Right atrium auricular region (tissue), 2 donors: ENCODE measurements at regions not wholly inside any gene's neighbourhood (a gene's known extent, or its start where the extent isn't known, plus 50 kb on each side); places are given as distances from the start of the nearest gene placed in this dataset.

ENCODE experiments used
- DNase-seq: peaks from one replicate; pipeline ENCODE4 v3.0.0-alpha.2; 2019; ENCODE audit warnings: low spot score
- H3K27ac ChIP-seq, 2 donors: fragments of 200-600 bp; sonication (generic); 1 replicate in 1 of 2; 2 replicates in 1 of 2; pipeline ENCODE4 v1.5.1; 2016 to 2019
- H3K27me3 ChIP-seq, 2 donors: fragments of 200-600 bp; sonication (generic); one replicate each; pipeline versions ENCODE4 v1.5.1 to v1.6.0; 2017 to 2019
- H3K36me3 ChIP-seq: fragments of 200-600 bp; sonication (generic); one replicate; pipeline ENCODE4 v1.5.1; 2016
- H3K4me1 ChIP-seq, 2 donors: fragments of 200-600 bp; sonication (generic); one replicate each; pipeline versions ENCODE4 v1.5.1 to v1.6.0; 2017 to 2019
- H3K4me3 ChIP-seq, 2 donors: fragments of 200-600 bp; sonication (generic); 1 replicate in 1 of 2; 2 replicates in 1 of 2; pipeline ENCODE4 v1.5.1; 2017 to 2019; ENCODE audit warnings: mild to moderate bottlenecking in 1 of 2, moderate library complexity in 1 of 2
- H3K9me3 ChIP-seq, 2 donors: fragments of 200-600 bp; sonication (generic); one replicate each; pipeline ENCODE4 v1.5.1; 2019
- TF ChIP-seq, protein P1 (sequence below), 2 donors: fragments of 200-600 bp; sonication (generic); IDR thresholded peaks; one replicate each; pipeline ENCODE4 v1.5.1; 2019; ENCODE audit warnings: antibody characterized with exemption in 2 of 2

DNA sequence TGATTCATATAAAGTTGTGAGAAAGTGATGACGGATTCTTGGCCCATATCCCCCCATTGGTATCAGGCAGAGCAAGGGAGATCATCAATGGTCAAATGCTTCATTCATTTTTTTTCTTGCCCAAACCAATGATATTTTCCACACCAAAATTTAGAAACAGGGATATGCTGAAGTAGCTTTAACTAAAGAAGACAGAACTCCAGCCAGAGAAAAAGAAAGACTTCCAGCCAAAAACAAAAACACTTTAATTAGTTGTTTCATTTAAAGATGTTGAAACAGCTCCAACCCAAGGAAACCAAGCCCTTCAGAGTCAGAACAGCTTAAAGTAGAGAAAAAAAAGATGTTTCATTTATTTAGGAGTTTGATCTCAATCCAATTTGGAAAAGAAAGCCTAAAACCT is 358.9 kb upstream of the NBEA start:
- no peak overlapping the region for H3K27ac ChIP-seq
- no peak overlapping the region for H3K4me3 ChIP-seq
- H3K4me1 ChIP-seq = peaks cover 0 to 6% of the 10 kb centered on the region in 2 donors
- no peaks in the 10 kb centered on the region for H3K9me3 ChIP-seq
- TF ChIP-seq, protein P1, sequence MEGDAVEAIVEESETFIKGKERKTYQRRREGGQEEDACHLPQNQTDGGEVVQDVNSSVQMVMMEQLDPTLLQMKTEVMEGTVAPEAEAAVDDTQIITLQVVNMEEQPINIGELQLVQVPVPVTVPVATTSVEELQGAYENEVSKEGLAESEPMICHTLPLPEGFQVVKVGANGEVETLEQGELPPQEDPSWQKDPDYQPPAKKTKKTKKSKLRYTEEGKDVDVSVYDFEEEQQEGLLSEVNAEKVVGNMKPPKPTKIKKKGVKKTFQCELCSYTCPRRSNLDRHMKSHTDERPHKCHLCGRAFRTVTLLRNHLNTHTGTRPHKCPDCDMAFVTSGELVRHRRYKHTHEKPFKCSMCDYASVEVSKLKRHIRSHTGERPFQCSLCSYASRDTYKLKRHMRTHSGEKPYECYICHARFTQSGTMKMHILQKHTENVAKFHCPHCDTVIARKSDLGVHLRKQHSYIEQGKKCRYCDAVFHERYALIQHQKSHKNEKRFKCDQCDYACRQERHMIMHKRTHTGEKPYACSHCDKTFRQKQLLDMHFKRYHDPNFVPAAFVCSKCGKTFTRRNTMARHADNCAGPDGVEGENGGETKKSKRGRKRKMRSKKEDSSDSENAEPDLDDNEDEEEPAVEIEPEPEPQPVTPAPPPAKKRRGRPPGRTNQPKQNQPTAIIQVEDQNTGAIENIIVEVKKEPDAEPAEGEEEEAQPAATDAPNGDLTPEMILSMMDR (IDR thresholded peaks at IDR 0.05) = no peak
- no peak for DNase-seq
- no peaks in the 10 kb centered on the region for H3K36me3 ChIP-seq
- H3K27me3 ChIP-seq = no peaks in the 10 kb centered on the region

- DNase-seq = no peak
- no peak overlapping the region for H3K27ac ChIP-seq
- H3K36me3 ChIP-seq = no peaks in the 10 kb centered on the region
- H3K9me3 ChIP-seq = no peaks in the 10 kb centered on the region
- H3K4me3 ChIP-seq = no peak overlapping the region
- TF ChIP-seq, protein P1 (IDR thresholded peaks at IDR 0.05) = no peak
- peaks cover 0 to 7% of the 10 kb centered on the region in 2 donors for H3K4me1 ChIP-seq
- no peaks in the 10 kb centered on the region for H3K27me3 ChIP-seq
These were observed 354.5 kb upstream of the NBEA start for GRCh38 chr13:34587576-34587975.

GRCh38 chr13:34588362-34588761 is 353.7 kb upstream of the NBEA start:
- peaks cover 0 to 7% of the 10 kb centered on the region in 2 donors for H3K4me1 ChIP-seq
- DNase-seq = no peak

GRCh38 chr13:34589581-34589980 is 352.5 kb upstream of the NBEA start:
- no peak overlapping the region for H3K27ac ChIP-seq
- no peak for DNase-seq
- peaks cover 0 to 7% of the 10 kb centered on the region in 2 donors for H3K4me1 ChIP-seq
- TF ChIP-seq, protein P1 (IDR thresholded peaks at IDR 0.05) = no peak
- no peaks in the 10 kb centered on the region for H3K27me3 ChIP-seq
- H3K9me3 ChIP-seq = no peaks in the 10 kb centered on the region
- H3K4me3 ChIP-seq = no peak overlapping the region
- no peaks in the 10 kb centered on the region for H3K36me3 ChIP-seq

More at GRCh38 chr13:34588362-34588761, 353.7 kb upstream of the NBEA start:
- H3K27ac ChIP-seq = no peak overlapping the region
- H3K9me3 ChIP-seq = no peaks in the 10 kb centered on the region
- no peak overlapping the region for H3K4me3 ChIP-seq
- no peaks in the 10 kb centered on the region for H3K36me3 ChIP-seq
- no peaks in the 10 kb centered on the region for H3K27me3 ChIP-seq
- TF ChIP-seq, protein P1 (IDR thresholded peaks at IDR 0.05) = no peak

GRCh38 chr13:34591129-34591528 is 350.9 kb upstream of the NBEA start:
- Histone ChIP-seq H3K27ac (no peak overlapping the region), H3K9me3 (no peaks in the 10 kb centered on the region), H3K36me3 (no peaks in the 10 kb centered on the region), H3K4me1 (peaks cover 0 to 7% of the 10 kb centered on the region in 2 donors), H3K4me3 (no peak overlapping the region), H3K27me3 (no peaks in the 10 kb centered on the region)
- TF ChIP-seq, protein P1 (IDR thresholded peaks at IDR 0.05) = no peak
- DNase-seq = no peak

- H3K4me3 ChIP-seq = no peak overlapping the region
- no peak overlapping the region for H3K27ac ChIP-seq
- H3K27me3 ChIP-seq = no peaks in the 10 kb centered on the region
- TF ChIP-seq, protein P1 (IDR thresholded peaks at IDR 0.05) = no peak
- H3K36me3 ChIP-seq = no peaks in the 10 kb centered on the region
- H3K4me1 ChIP-seq = peaks cover 0 to 7% of the 10 kb centered on the region in 2 donors
- no peak for DNase-seq
- H3K9me3 ChIP-seq = no peaks in the 10 kb centered on the region
These were observed 350.1 kb upstream of the NBEA start for GRCh38 chr13:34591900-34592529.
